NCI-H2029 (cell line): ENCODE measurements at regions not wholly inside any gene's neighbourhood (a gene's known extent, or its start where the extent isn't known, plus 50 kb on each side); places are given as distances from the start of the nearest gene placed in this dataset.
"Not testable (repeated sequence)": the region's sequence is repeated elsewhere in the genome, so short reads cannot be mapped to it uniquely, and the experiment has no call there.

Source experiments
- DNase-seq: peaks from one replicate; lab custom pipeline; 2025; lab: John Stamatoyannopoulos, UW

DNA sequence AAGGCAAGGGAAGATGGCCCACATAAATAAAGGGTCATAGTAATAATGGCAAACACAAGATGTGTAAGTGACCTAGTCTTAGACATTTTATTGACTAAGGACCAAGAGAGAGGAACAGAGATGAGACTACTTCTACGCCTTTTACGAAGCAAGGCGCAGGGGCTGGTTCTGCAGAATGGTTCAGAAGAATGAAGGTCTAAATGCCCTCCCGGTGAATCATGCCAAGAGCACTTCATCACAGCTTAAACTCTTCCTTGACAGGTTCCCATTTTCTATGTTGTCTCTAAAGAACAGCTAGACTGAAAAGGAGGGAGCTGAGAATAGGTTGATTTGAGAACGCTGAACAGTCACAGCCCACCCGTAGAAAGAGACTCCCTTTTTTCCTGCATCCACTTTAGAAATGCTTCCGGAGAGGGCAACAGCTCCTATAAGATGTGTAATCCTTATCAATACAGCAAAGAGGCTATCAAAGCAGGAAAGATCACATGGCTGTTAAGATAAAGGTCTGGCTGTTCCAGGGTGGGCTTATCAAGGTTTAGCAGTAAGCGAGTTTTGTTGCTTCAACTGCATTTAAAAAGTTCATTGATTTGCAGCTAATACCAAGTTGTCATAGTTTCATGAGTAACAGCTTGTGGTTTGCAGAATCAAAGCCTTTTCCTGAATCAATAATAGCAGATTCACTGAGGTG, 93.4 kb upstream of the AUTS2 start:
- no peak for DNase-seq

DNA sequence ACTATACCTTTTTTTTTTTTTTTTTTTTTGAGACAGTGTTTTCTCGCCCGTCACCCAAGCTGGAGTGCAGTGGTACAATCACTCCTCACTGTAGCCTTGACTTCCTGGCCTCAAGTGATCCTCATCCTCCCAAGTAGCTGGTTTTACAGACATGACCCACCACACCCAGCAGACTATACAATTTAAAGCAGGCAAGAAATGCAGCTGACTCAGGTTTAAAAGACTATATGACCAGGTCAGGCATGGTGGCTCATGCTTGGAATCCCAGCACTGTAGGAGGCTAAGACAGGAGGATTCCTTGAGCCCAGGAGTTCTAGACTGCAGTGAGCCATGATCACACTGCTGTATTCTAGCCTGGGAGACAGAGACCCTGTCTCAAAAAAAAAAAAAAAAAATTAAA, 89.5 kb upstream of the AUTS2 start:
- DNase-seq: no peak

DNA sequence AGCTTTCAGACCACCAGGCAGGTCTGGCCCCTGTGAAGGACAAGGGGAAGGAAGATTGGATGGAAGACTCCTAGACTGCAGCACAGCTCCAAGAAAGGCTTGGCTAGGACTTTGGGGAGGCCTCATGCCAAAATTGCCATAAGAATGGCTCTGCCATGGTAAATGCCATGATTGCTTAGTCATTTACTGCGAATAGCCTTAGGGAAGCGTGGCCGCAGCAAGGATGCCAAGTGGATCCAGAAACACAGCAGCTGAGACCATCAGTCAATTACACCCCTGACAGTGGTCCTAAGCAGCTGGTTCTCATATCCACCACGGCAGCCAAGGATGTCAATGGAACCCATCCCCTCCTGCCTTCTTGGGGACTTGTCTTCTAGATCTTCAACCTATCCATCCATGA, 88.2 kb upstream of the AUTS2 start:
- DNase-seq: no peak

DNA sequence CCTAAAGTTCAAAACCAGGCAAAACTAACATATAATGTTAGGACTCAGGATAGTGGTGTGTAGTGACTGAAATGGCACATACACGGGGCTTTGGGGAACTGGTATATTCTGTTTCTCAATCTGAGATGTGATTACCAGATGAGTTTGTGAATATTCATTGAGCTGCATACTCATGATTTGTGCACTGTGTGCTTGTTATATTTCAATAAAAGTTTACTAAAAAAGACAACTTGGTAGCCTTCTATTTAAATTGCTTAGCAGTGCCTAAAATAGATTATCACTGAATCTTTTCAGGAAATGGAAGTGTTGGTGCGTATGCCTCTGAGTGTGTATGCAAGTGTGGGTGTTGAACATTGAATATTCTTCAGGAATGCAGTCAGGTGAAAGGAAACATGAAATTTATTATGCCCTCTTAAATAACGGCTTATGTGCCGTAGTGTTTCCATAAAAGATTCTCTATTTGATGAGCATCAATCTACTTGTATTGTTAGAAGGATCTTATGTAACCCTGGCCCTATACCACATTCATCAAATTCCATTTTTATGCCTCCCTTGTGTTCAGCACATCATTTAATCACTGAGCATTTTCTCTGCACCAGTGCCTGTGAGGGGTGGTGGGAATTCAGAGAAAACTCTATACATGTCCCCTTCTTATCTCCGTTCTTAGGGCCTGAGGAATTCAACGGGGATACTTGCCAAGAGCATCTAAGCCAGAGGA, 82.6 kb upstream of the AUTS2 start:
- DNase-seq: no peak

DNA sequence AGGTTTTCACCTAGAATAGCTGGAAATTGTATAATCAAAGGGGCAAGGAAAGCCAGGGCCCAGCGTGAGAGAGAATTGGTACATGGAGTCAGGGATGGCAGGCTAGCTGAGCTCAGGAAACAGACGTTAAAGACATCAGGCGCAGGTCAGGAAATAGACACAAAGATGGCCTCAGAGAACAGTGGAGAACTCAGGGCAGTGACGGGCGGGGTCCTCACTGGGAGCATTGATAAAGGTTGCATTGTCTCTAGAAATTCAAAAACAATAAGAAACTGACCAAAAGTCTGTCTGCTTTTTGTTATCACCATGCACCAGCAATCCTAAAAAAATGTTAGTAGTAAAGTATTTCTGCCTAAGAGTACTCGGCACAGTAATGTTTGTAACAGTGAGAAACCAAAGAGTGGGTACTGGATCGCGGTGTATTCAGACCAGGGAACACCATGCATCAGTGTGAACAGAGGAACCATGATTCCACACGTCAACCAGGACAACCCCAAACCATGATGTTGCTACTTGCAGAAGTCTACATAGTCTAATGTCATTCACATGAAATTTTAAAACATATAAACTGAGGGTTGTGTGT, 81.9 kb upstream of the AUTS2 start:
- no peak for DNase-seq

DNA sequence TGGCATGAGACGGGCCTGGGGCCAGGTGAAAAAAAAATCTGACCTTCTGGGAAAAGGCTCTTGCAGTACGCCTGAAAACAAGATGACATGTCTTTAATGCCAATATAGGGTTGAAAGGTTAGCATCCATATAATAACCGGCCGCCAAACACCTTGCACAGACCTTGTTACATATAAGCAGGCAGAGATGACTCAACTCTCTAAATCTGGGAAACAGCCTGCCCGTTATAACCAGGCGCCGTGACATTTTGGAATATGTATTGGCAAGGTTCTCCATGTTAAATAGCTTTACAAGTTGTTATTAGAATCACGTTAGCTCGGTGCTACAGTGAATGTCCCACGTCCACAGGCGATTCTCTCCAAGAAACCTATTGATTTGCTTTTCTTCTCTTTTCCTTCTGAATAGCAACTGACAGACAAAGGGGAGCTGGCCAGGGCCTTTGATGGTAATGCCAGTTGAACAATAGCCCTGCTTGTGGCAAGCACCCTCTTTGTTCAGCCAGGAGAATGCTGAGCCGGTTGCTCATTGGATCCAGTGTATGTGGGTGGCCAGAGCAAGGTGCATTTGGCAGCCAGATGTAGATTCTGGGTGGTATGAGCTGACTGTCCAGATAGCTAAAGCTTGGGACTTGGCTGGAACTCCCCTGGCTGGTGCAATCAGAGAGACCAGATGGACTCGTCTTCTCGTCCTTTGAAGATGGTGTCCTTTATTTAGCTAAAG, 80.1 kb upstream of the AUTS2 start:
- no peak for DNase-seq

DNA sequence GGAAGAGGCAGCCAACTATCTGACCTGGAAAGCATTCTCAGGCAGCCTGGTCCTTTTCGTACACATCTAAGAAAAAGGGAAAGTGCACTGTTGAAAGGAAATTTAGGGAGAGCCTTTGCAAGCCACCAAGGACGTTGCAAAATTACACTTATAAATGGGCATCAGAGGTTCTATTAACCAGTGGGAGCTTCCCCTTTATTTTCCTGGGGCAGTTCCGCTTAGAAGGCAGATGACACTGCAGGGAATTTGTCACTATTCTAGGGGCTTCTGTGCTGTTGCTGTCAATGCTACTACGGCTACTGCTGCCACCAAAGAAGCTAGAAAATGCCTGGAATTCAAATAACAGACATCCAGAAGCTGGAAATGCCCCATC, 79.6 kb upstream of the AUTS2 start:
- DNase-seq: no peak

DNA sequence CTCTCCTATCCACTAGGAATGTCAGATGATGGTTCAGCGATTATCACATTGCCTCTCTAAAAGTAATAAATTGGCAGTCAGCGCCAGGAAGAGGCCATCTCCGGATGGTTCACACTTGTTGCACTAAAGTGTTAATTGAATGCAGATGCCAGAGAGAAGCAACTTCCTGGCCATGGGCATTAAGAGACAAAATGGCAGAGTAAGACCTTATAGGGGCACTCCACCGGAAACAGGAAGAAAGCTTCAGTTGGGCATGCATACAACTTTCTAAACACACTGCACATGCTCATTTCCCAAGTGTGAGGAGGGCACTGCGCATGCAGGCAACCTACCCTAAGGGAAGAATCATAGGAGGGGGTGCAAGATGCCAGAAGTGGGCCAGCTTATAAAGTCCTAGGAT, 71.7 kb upstream of the AUTS2 start:
- DNase-seq: no peak

DNA sequence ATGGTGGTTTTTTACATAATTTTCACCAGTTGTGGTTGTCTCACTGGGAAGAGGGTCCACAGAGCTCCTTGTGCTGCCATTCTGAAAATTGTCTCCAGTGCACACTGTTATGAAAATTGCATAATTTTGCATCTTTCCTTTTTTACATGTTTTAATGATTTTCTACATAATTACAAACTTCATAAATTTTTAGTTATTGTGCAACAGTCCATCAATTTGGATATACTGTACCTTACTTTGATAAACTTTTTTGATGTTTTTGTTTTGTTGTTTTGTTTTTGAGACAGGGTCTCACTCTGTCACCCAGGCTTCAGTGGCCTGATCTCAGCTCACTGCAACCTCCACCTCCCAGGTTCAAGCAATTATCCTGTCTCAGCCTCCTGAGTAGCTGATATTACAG, 70.6 kb upstream of the AUTS2 start:
- no peak for DNase-seq

DNA sequence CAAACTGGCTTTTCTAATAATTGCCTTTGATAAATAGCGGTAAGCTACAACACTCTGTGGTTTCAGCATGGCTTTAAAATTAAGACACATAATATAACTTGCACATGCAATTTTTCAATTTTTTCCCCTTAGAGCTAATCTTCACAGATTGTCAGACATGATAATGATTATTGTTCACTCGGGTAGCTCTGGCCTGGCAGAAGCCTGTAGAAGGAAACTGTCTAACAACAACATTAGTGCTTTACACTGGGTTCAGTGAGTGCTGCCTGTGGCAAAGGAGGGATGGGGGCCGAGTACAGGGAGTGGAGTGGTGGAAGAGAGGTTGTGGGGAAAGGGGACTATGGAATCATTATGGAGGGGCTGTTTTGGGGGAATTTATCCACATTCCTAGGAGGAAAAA, 67.2 kb upstream of the AUTS2 start:
- DNase-seq: no peak

DNA sequence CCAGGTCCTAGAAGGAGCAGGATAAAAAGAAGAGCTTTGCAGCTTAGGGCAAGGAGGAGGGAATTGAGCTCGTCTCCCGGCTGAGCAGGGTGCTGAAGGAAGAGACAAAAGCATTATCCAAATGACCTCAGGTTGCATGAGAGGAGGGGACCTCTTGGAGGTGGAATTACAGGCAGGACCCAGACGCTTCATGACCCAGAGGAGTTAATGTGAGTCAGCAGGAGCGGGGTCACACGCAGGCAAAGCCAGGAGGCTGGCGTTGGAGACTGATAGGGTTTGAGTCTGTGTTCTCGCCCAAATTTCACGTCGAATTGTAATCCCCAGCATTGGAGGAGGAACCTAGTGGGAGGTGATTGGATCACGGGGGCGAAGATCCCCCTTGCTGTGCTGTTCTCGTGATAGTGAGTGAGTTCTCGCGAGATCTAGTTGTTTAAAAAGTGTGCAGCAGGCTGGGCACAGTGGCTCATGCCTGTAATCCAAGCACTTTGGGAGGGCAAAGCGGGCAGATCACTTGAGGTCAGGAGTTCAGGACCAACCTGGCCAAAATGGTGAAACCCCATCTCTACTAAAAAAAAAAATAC, 63.7 kb upstream of the AUTS2 start:
- no peak for DNase-seq

DNA sequence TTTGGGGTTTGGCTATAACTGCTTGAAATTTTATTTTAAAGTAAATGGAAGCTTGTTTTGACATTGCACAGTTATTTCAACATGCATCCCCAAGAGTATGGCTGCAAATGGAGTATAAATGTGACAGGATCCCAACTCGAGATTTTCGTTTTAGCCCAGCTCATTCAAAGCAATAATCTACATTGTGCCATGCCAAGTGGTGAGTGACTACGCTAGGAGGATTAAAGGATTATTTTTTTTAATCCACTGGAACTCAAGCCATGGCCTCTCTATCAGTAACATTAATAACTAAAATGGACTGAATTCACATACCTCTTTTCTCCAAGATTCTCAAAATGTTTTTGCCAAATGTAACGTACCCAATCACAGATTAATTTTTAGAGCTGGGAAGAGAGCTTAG, 60.6 kb upstream of the AUTS2 start:
- DNase-seq: no peak

DNA sequence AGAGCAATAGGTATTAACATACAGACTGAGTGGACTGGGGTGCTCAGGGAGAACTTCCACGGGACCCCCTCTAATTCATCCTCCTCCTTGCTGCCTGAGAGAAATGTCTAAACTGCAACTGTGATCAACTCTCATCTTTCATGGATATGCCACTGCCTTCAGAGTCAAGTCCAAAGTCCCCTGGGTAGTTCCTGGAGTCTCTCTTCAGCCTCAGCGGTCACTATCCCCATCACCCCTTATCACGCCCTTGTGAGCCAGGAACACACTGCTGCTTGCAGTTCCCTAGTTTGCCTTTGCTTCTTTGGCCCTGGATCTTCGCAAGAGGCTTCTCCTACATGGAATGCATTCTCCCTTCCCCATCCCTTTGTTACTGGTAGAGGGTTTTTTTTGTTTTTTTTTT, 58.7 kb upstream of the AUTS2 start:
- no peak for DNase-seq

DNA sequence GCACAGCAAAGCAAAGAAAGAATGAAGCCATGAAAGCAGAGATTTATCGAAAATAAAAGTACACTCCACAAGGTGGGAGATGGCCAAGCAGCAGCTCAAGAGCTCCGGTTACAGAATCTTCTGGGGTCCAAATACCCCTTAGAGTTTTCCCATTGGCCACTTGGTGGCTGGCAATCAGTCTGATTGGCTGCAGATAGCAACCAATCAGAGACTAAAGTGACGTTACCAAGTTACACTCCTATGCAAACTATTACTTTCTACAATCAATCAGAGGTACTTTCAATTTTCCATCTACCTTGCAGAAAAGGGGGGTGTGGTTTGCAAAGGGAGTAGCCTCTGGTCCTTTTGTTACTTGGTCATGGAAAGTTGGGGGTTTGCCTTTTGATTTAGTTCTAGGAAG, 58.0 kb upstream of the AUTS2 start:
- no peak for DNase-seq

DNA sequence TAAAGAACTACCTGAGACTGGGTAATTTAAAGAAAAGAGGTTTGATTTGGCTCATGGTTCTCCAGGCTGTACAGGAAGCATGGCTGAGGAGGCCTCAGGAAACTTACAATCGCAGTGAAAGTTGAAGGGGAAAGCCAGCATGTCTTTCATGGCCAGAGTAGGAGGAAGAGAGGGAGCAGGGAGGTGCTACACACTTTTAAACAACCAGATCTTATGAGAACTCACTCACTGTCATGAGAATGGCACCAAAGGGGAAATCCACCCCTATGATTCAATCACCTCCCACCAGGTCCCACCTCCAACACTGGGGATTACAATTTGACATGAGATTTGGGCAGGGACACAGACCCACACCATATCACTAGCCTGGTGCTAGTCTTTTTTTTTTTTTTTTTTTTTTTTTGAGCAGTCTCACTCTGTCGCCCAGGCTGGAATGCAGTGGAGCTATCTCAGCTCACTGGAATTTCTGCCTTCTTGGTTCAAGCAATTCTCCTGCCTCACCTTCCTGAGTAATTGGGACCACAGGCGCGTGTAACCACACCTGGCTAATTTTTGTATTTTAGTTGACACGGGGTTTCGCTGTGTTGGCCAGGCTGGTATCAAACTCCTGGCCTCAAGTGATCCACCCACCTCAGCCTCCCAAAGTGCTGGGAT, 56.4 kb upstream of the AUTS2 start:
- not testable (repeated sequence) for DNase-seq

DNA sequence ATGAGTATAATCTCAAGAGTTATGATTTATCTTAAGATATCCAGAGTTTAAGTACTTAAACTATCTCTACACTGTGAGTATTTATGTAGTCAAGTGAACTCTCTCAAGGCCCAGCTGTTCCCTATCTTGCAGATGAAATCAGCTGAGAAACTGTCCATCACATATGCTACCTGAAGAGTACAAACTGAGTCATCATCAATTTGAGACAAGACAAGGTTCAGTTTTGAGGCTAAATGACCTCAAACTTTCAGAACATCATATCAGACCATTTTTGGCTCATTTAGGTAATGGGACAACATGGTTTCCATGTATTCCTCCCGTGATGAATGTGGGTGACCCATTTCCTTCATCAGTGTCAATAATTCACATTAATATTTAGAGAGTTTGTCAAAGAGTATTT, 53.1 kb upstream of the AUTS2 start:
- DNase-seq: no peak
